ENCODE measurements at regions not wholly inside any gene's neighbourhood (a gene's known extent, or its start where the extent isn't known, plus 50 kb on each side); places are given as distances from the start of the nearest gene placed in this dataset.

DNA sequence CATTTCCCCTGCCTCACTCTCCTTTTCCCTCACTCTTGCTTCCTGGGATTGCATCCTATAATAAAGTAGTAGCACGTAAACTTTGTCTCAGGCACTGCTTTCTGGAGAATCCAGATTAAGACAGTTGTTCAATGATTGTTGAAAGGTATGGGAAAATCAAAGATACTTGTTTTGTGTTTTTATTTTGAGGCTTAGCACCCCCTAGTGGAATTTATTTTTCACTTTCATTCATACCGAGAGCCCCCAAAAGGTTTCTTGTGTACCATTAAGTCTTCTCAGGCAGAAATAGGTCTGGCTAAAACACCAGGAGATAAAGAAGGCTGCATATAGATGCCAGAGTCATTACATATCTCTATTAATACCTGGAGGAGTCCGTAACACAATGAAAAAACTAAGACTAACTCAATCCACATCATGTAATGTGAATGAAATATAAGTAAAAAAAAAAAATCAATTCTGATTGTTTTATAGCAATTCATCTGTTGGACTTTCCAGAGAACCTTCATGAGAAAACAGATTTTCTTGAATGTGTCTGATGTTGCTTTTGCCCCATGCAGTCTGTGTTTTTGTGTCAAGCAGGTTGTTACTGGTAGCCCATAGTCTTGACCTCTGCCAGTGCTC, 103.5 kb downstream of the RPE65 start:
- H3K36me3 ChIP-seq: no peaks in the 10 kb centered on the region
- no peak for TF ChIP-seq POLR2A (IDR thresholded peaks at IDR 0.05)
- TF ChIP-seq, protein P1, sequence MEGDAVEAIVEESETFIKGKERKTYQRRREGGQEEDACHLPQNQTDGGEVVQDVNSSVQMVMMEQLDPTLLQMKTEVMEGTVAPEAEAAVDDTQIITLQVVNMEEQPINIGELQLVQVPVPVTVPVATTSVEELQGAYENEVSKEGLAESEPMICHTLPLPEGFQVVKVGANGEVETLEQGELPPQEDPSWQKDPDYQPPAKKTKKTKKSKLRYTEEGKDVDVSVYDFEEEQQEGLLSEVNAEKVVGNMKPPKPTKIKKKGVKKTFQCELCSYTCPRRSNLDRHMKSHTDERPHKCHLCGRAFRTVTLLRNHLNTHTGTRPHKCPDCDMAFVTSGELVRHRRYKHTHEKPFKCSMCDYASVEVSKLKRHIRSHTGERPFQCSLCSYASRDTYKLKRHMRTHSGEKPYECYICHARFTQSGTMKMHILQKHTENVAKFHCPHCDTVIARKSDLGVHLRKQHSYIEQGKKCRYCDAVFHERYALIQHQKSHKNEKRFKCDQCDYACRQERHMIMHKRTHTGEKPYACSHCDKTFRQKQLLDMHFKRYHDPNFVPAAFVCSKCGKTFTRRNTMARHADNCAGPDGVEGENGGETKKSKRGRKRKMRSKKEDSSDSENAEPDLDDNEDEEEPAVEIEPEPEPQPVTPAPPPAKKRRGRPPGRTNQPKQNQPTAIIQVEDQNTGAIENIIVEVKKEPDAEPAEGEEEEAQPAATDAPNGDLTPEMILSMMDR (IDR thresholded peaks at IDR 0.05): peak; percentile 37 to 67 (median 43)
- H3K4me1 ChIP-seq: peaks cover 0 to 5% (median 0%) of the 10 kb centered on the region in 12 donors
- intact Hi-C loops (cut with DNase I): loop anchor here in 8 of 10 donors (1.0 to 10.0 kb wide), 5 partner anchors 229 to 581 kb away; no protein-coding TSS in a partner anchor
- DNase-seq (no peak), ATAC-seq (peak in 1 of 4 donors; percentile 34)
- H3K9me3 ChIP-seq: no peaks in the 10 kb centered on the region
- H3K27ac ChIP-seq: no peak overlapping the region
- no peak overlapping the region for H3K4me3 ChIP-seq
- 29 to 38% (median 35%) methylated on average over 3 of the region's 3 CpGs for WGBS, 4 donors
- H3K27me3 ChIP-seq: no peaks in the 10 kb centered on the region

GRCh38 chr1:68344208-68344607, 105.5 kb downstream of the RPE65 start:
- 60 to 75% (median 63%) methylated on average over 4 of the region's 4 CpGs for WGBS, 4 donors
- no peaks in the 10 kb centered on the region for H3K9me3 ChIP-seq
- H3K4me1 ChIP-seq: peaks cover 0 to 9% (median 0%) of the 10 kb centered on the region in 12 donors
- no peak overlapping the region for H3K4me3 ChIP-seq
- TF ChIP-seq POLR2A (IDR thresholded peaks at IDR 0.05): no peak
- TF ChIP-seq, protein P1 (IDR thresholded peaks at IDR 0.05): no peak
- ATAC-seq: no peak
- H3K36me3 ChIP-seq: no peaks in the 10 kb centered on the region
- no peaks in the 10 kb centered on the region for H3K27me3 ChIP-seq
- intact Hi-C loops (cut with DNase I): loop anchor here in 9 of 10 donors (5.0 to 10.0 kb wide), 6 partner anchors 112 to 579 kb away; partner anchors contain the start of gene WLS (in 1 of the 9)
- no peak for DNase-seq
- no peak overlapping the region for H3K27ac ChIP-seq

DNA sequence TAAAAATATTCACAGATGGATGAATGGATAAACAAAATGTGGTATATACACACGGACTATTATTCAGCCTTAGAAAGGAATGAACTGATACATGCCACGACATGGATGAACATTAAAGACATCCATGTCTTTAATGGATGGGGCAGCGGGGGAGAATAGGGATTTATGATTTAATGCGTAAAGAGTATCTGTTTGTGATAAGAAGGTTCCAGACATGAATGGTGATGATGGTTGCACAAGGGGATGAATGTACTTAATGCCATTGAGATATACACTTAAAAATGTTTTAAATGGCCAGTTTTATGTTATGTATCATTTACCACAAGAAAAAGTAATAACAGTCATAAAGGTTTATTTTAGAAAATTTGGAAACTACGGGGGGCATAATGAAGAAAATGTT, 108.6 kb upstream of the WLS start:
- ATAC-seq (no peak), DNase-seq (no peak)
- intact Hi-C loops (cut with DNase I): loop anchor here in 9 of 10 donors (5.0 to 10.0 kb wide), 6 partner anchors 109 to 576 kb away; partner anchors contain the start of gene WLS (in 1 of the 9)
- no peaks in the 10 kb centered on the region for H3K36me3 ChIP-seq
- no peaks in the 10 kb centered on the region for H3K27me3 ChIP-seq
- H3K4me1 ChIP-seq: peaks cover 0 to 27% (median 0%) of the 10 kb centered on the region in 12 donors
- no peaks in the 10 kb centered on the region for H3K9me3 ChIP-seq
- 84 to 90% (median 87%) methylated on average over 5 of the region's 5 CpGs for WGBS, 4 donors
- no peak for TF ChIP-seq POLR2A (IDR thresholded peaks at IDR 0.05)
- TF ChIP-seq, protein P1 (IDR thresholded peaks at IDR 0.05): no peak
- H3K4me3 ChIP-seq: no peak overlapping the region
- no peak overlapping the region for H3K27ac ChIP-seq

DNA sequence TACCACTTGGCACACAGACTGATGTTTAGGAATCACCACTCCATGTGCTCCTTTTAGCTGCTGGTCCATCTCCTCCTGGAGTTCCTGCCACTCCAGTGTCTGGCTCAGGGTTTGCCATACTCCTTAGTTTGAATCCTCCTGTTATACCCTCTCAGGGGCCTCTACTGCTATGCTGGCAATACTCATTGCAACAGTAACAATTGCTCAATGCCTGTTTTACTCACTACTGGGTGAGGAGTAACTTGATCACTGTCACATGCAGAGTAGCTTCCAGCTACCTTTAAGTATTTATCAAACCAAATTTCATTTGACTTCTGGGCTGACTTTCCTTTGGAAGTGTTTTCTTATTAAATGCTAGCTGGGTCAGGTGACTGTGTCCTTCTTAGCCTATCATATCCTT, 107.2 kb upstream of the WLS start:
- TF ChIP-seq, protein P1 (IDR thresholded peaks at IDR 0.05): no peak
- TF ChIP-seq POLR2A (IDR thresholded peaks at IDR 0.05): no peak
- H3K4me3 ChIP-seq: no peak overlapping the region
- H3K9me3 ChIP-seq: no peaks in the 10 kb centered on the region
- no peak for DNase-seq
- H3K36me3 ChIP-seq: no peaks in the 10 kb centered on the region
- no peaks in the 10 kb centered on the region for H3K27me3 ChIP-seq
- intact Hi-C loops (cut with DNase I): no loop called here
- H3K4me1 ChIP-seq: peaks cover 0 to 27% (median 0%) of the 10 kb centered on the region in 12 donors
- peak in 1 of 4 donors; percentile 49 for ATAC-seq
- H3K27ac ChIP-seq: no peak overlapping the region
